Heart right ventricle (tissue), 16 donors: ENCODE measurements at regions not wholly inside any gene's neighbourhood (a gene's known extent, or its start where the extent isn't known, plus 50 kb on each side); places are given as distances from the start of the nearest gene placed in this dataset.
A peak's percentile ranks its signal among the peaks of the same experiment; 100 is the strongest.
"Not testable (repeated sequence)": the region's sequence is repeated elsewhere in the genome, so short reads cannot be mapped to it uniquely, and the experiment has no call there.

ENCODE experiments used
- ATAC-seq, 8 donors: fragments of 200-7000 bp; cut with Tn5 transposase; one replicate each; pipeline ENCODE4 v1.9.1; 2020; ENCODE audit warnings: mild to moderate bottlenecking in 8 of 8, moderate library complexity in 8 of 8, moderate number of reproducible peaks in 1 of 8
- DNase-seq, 2 donors: peaks; one replicate each; pipeline ENCODE4 v3.0.0-alpha.2; 2020
- H3K27ac ChIP-seq, 10 donors: fragments of 200-600 bp; sonication (generic) in 2 of 10; one replicate each; pipeline versions ENCODE4 v1.5.0 to v1.8.0; 2020 to 2022; ENCODE audit warnings: mild to moderate bottlenecking in 3 of 10
- H3K27me3 ChIP-seq, 7 donors: fragments of 200-600 bp; one replicate each; pipeline ENCODE4 v1.8.0; 2021 to 2022; ENCODE audit warnings: mild to moderate bottlenecking in 2 of 7
- H3K36me3 ChIP-seq, 9 donors: fragments of 200-600 bp; sonication (generic) in 1 of 9; one replicate each; pipeline versions ENCODE4 v1.5.0 to v1.8.0; 2020 to 2022; ENCODE audit warnings: mild to moderate bottlenecking in 2 of 9
- H3K4me1 ChIP-seq, 9 donors: fragments of 200-600 bp; sonication (generic) in 1 of 9; one replicate each; pipeline versions ENCODE4 v1.5.0 to v1.8.0; 2020 to 2022; ENCODE audit warnings: mild to moderate bottlenecking in 4 of 9
- H3K4me3 ChIP-seq, 10 donors: fragments of 200-600 bp; sonication (generic) in 2 of 10; one replicate each; pipeline versions ENCODE4 v1.5.0 to v1.8.0; 2020 to 2022; ENCODE audit warnings: mild to moderate bottlenecking in 7 of 10, moderate library complexity in 2 of 10
- H3K9me3 ChIP-seq, 11 donors: fragments of 200-600 bp in 10 of 11; sonication (generic) in 2 of 11; one replicate each; pipeline versions ENCODE4 v1.5.0 to v1.8.0; 2013 to 2022; ENCODE audit warnings: mild to moderate bottlenecking in 2 of 11, control low read depth in 1 of 11, moderate library complexity in 1 of 11
- WGBS, 2 donors: extraction: QIAGEN DNeasy Blood & Tissue Kit; methylation state at CpG; one replicate each; pipeline ENCODE4 v1.1.7; 2013; ENCODE audit warnings: inconsistent platforms in 1 of 2; 5-methylcytosine and 5-hydroxymethylcytosine counted together
- intact Hi-C, 10 donors: fragments of 100-400 bp; cut with DNase I; formaldehyde crosslinking; loops; one replicate each; pipeline versions ENCODE4 v1.11.1 to v1.14.2; 2022
- donor health status: Arrhythmogenic right ventricular cardiomyopathy.
- donor health status: ischemic (EF 13 %, LVEDD 7.1; RV severe dilation, severe dysfunction).
- donor health status: healthy with polysubstance abuse.
- donor health status: DM: no; HTN: yes; CAD: no.
- donor health status: DM: no; HTN: no; CAD: no.
- donor health status: ischemic (EF 25% LVEDD 6.9; RV normal size, moderate dysfunction).
- donor health status: ischemic (EF 25% LVEDD 5.7; RV mildly dilated, moderate dysfunction).
- donor health status: healthy.
- donor health status: DM: yes; HTN: yes; CAD: no.
- donor health status: Ischemic cardiomyopathy.
- donor health status: ischemic (EF 35%, LVEDD 5.7; RV mildly dilated, moderate dysfunction).
- donor health status: nonischemic (EF 11% LVEDD 7.7; RV severe dilation, severe dysfunction).
- donor health status: DM: yes; HTN: yes; CAD: no.
- donor health status: PGD.
- donor health status: ischemic (EF 29% LVEDD 5.4; RV normal size, mild dysfunction).
- donor health status: nonischemic (EF 23%, LVEDD 6.1; RV moderate dilation, normal function).

GRCh38 chr7:65643498-65643897 is 229.4 kb upstream of the VKORC1L1 start:
- intact Hi-C loops, ATAC-seq: not testable (repeated sequence)
- no CpG with 5 or more reads among the region's 5 CpGs for WGBS, 2 donors

GRCh38 chr7:65647153-65647964 is 225.5 kb upstream of the VKORC1L1 start:
- DNase-seq, H3K4me1 ChIP-seq, intact Hi-C loops, H3K27me3 ChIP-seq, H3K4me3 ChIP-seq, H3K36me3 ChIP-seq, H3K9me3 ChIP-seq, H3K27ac ChIP-seq: not testable (repeated sequence)
- no CpG with 5 or more reads among the region's 78 CpGs for WGBS, 2 donors
- peak in 1 of 8 donors; percentile 49 for ATAC-seq

More at GRCh38 chr7:65643498-65643897, 229.4 kb upstream of the VKORC1L1 start:
- not testable (repeated sequence) for H3K27ac ChIP-seq, H3K4me1 ChIP-seq, DNase-seq, H3K27me3 ChIP-seq, H3K9me3 ChIP-seq, H3K36me3 ChIP-seq, H3K4me3 ChIP-seq

GRCh38 chr7:65651174-65651573 is 221.7 kb upstream of the VKORC1L1 start:
- ATAC-seq, DNase-seq, H3K4me3 ChIP-seq, H3K4me1 ChIP-seq, intact Hi-C loops, H3K27ac ChIP-seq, H3K27me3 ChIP-seq, H3K9me3 ChIP-seq, H3K36me3 ChIP-seq: not testable (repeated sequence)
- WGBS, 2 donors = 89 to 96% methylated on average over 2 of the region's 2 CpGs

GRCh38 chr7:65651826-65652592 is 220.9 kb upstream of the VKORC1L1 start:
- H3K9me3 ChIP-seq, intact Hi-C loops, ATAC-seq, DNase-seq, H3K4me3 ChIP-seq, H3K4me1 ChIP-seq, H3K27me3 ChIP-seq, H3K36me3 ChIP-seq, H3K27ac ChIP-seq: not testable (repeated sequence)

GRCh38 chr7:65652669-65653068 is 220.2 kb upstream of the VKORC1L1 start:
- H3K4me3 ChIP-seq, ATAC-seq, H3K36me3 ChIP-seq, DNase-seq, H3K9me3 ChIP-seq, H3K27ac ChIP-seq, H3K4me1 ChIP-seq, H3K27me3 ChIP-seq, intact Hi-C loops: not testable (repeated sequence)
- no CpG with 5 or more reads among the region's 1 CpG for WGBS, 2 donors

- H3K27ac ChIP-seq, intact Hi-C loops, H3K4me1 ChIP-seq, DNase-seq, H3K4me3 ChIP-seq, H3K27me3 ChIP-seq, H3K36me3 ChIP-seq, H3K9me3 ChIP-seq: not testable (repeated sequence)
- peak in 4 of 8 donors; percentile 28 to 73 (median 67) for ATAC-seq
- no CpG with 5 or more reads among the region's 5 CpGs for WGBS, 2 donors
Observed at GRCh38 chr7:65656494-65657188, 216.2 kb upstream of the VKORC1L1 start.

- H3K4me1 ChIP-seq, H3K27ac ChIP-seq, H3K9me3 ChIP-seq, H3K36me3 ChIP-seq, intact Hi-C loops, H3K27me3 ChIP-seq, H3K4me3 ChIP-seq, ATAC-seq, DNase-seq: not testable (repeated sequence)
- WGBS, 2 donors = 70 to 74% methylated on average over 6 of the region's 6 CpGs
Observed at GRCh38 chr7:65683362-65683761, 189.5 kb upstream of the VKORC1L1 start.

GRCh38 chr7:65699026-65699714 is 173.7 kb upstream of the VKORC1L1 start:
- H3K36me3 ChIP-seq, intact Hi-C loops, H3K27me3 ChIP-seq, H3K4me1 ChIP-seq, DNase-seq, H3K9me3 ChIP-seq, H3K4me3 ChIP-seq, H3K27ac ChIP-seq, ATAC-seq: not testable (repeated sequence)
- WGBS, 2 donors = 62% methylated on average over 1 of the region's 5 CpGs; no CpG with 5 or more reads in 1 of the 2 donors

GRCh38 chr7:65699715-65700356 is 173.0 kb upstream of the VKORC1L1 start:
- DNase-seq, ATAC-seq, intact Hi-C loops, H3K9me3 ChIP-seq, H3K27me3 ChIP-seq, H3K4me3 ChIP-seq, H3K27ac ChIP-seq, H3K4me1 ChIP-seq, H3K36me3 ChIP-seq: not testable (repeated sequence)
- 86 to 90% methylated on average over 4 of the region's 6 CpGs for WGBS, 2 donors

- H3K36me3 ChIP-seq, intact Hi-C loops, ATAC-seq, DNase-seq, H3K27ac ChIP-seq, H3K27me3 ChIP-seq, H3K4me3 ChIP-seq, H3K9me3 ChIP-seq, H3K4me1 ChIP-seq: not testable (repeated sequence)
- WGBS, 2 donors = 89 to 92% methylated on average over 4 of the region's 4 CpGs
Observed at GRCh38 chr7:65719123-65719798, 153.6 kb upstream of the VKORC1L1 start.
